Glomerular visceral epithelial cell (primary cell): ENCODE measurements at regions not wholly inside any gene's neighbourhood (a gene's known extent, or its start where the extent isn't known, plus 50 kb on each side); places are given as distances from the start of the nearest gene placed in this dataset.
"Not testable (repeated sequence)": the region's sequence is repeated elsewhere in the genome, so short reads cannot be mapped to it uniquely, and the experiment has no call there.

Experiments
- DNase-seq: peaks from one replicate; pipeline ENCODE4 v3.0.0-alpha.2; 2016; ENCODE audit errors: extremely low spot score

DNA sequence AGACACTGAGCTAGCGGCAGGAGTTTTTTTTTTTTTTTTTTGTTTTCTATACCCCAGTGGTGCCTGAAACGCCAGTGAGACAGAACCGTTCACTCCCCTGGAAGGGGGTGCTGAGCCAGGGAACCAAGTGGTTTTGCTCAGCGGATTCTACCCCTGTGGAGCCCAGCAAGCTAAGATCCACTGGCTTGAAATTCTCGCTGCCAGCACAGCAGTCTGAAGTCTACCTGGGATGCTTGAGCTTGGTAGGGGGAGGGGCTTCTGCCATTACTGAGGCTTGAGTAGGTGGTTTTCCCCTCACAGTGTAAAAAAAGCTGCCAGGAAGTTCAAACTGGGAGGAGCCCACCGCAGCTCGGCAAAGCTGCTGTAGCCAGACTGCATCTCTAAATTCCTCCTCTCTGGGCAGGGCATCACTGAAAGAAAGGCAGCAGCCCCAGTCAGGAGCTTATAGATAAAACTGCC lies 173.0 kb downstream of the DMAC1 start:
- DNase-seq = not testable (repeated sequence)

DNA sequence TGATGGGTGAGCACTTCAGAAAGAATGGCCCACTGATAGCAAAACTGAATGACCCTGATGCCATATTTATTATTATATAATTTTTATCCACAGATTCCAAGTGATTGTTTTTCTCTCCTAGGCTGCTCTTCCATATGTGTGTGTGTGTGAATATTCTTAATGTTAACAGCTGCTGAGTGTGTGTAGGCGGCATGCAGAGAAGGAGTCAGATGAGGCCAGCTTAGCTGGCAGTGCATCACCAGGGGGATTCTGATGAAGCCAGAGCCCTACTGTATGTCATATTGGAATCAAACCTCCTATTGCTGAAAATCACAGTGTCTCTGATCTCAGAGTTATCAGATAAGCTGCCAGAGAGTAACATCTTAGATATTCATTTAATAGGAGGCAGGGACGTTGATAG lies 177.1 kb downstream of the DMAC1 start:
- no peak for DNase-seq

DNA sequence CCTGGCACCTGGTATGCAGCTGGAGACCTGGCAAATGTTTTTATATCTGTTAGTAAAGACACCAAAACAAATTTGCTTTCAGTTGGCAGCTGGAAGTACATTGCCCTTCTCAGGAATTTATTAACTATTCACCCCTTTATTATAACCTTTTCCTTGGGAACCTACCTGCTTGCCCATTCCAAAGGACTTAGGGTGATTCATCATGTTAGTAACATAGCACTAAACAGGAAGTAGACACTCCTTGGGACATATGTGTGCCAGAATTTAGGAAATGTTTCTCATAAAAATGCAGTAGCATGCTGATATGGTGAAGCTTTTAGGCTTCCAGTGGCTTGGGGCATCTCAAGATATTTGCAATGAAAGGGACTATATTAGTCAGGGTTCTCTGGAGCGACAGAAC lies 184.2 kb downstream of the DMAC1 start:
- no peak for DNase-seq

DNA sequence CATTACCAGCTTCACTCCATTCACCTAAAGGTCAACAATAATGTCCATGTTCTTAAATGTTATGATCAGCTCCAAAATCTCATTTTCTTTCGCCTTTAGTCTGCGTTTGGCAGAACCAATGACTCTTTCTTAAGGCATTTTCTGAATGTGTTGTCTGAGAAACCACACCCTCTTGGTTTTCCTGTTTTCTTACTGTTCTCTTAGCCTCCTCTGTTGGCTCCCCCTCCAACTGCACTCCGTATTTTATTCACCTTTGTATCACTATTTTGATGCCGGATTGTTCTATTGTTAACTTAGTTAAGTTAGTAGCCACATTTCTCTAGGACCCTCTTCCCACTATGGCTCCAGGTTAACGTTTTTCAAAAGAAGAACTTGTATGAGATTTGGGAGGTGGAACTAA lies 185.6 kb downstream of the DMAC1 start:
- DNase-seq = no peak

DNA sequence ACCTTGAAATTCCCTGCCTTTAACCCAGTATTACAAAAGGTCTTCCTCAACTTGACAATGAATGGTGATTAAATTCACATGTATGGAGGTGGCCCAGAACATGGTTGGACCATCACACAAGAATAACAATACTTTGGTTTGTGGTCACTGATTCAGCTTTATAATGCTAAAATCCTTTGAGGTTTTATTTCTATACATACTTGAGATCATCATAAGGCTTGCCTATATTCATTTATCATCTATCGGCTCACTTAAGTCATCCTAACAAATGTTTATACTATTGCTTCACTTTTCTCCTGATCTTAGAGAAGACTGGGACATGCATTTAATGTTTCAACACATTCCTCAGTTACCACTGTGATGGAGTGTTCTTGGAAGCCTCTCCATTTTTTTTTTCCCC lies 191.3 kb downstream of the DMAC1 start:
- no peak for DNase-seq

DNA sequence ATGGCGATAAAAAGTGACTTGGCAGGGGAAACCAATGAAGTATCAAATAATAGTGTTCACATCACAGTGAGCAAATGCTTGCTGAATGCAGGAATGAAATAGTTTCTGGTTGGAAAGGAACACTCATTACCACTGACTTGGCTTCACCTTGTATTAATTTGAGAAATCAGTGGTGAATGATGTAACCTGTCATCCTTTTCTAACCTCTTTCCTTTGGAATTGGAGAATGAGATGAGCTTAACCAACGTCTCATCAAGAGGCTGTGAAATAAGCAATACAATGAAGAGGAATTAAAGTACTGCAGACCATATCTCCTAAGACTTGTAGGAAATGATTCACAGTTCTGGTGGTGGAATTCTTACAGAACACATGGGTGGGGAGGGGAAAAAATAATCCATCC lies 192.2 kb downstream of the DMAC1 start:
- no peak for DNase-seq

DNA sequence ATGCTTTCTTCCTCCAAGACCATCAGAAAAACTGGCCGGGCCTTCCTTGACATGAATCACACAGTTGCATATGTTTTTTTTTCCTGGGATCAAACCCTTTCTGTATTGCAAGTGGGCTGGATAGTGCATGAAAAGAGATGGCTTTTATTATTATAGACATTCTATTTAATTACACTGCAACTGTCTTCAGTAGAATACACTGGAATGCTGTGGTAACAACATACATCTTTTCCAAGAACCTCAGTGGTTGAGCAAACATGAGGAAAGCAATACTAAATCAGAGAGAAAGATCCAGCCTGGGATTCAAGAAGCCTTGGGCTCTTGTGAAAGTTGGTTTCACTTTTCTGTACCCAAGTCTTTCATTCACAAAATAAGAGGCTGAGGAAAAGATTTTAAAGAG lies 193.0 kb downstream of the DMAC1 start:
- no peak for DNase-seq

DNA sequence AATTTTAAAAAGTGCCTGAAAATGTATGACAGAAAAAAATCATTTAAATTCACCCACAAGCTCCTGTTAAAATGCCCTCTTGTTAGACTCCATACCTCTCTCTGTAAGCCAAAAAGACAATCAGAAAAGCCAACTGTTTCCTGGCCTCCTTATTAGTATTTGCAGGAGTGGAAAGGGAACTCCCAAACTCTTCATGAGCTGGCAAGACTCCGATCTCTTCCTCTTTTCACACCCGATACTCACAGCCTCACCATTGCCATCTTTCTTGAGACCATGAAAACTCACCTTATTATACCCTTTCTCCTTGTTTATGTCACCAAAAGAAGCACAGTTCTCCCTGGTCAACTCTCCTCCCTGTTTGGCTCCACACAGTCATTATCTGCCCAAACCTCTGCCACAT lies 197.8 kb downstream of the DMAC1 start:
- DNase-seq = no peak

DNA sequence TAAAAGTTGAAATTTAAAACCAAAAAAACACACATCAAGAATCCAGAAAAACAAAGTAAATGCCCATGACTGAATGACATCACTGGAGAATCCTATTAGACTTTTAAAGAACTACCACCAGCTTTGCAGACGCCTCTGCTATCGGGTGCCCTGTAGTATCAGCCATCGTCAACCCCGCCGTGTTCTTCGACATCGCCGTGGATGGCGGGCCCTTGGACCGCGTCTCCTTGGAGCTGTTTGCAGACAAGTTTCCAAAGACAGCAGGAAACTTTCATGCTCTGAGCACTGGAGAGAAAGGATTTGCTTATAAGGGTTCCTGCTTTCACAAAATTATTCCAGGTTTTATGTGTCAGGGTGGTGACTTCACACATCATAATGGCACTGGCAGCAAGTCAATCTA lies 201.9 kb downstream of the DMAC1 start:
- DNase-seq = no peak

DNA sequence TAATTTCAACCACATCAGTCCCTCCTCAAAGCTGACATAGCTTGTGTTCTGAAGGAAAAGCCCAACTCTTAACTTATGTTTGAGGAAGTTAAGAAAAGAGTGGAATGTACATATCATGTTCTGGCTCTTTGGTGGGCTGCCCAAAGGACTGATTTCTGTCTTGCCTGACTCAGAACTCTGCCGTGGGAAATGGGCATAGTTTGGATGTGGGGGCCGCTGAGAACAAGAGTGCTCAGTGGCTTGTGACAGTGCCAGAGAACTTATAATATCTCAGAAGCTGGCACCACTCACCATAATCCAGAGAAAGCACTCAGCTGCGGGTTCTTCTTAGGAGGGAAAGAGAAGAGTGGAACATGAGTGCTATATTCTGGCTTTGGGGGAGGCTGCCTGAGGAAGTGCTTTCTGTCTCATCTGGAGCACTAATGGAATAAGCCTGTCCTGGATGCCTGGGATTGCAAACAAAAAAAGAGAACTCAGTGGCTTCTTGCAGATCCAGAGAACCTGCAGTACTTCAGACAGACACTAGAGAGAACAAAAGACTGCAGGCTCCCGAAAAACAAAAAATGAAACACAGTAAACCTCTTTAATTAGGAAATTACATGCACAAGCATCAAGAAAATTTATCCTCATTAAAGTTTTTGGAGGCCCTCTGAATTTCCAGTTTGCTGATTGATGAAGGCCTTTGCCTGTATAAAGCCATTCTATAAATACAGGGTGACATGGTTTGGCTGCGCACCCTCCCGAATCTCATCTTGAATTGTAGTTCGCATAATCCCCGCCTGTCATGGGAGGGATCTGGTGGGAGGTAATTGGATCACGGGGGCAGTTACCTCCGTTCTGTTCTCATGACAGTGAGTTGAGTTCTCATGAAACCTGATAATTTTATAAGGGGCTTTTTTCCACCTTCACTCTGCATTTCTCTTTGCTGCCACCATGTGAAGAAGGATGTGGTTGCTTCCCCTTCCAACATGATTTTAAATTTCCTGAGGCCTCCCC lies 207.0 kb downstream of the DMAC1 start:
- no peak for DNase-seq

DNA sequence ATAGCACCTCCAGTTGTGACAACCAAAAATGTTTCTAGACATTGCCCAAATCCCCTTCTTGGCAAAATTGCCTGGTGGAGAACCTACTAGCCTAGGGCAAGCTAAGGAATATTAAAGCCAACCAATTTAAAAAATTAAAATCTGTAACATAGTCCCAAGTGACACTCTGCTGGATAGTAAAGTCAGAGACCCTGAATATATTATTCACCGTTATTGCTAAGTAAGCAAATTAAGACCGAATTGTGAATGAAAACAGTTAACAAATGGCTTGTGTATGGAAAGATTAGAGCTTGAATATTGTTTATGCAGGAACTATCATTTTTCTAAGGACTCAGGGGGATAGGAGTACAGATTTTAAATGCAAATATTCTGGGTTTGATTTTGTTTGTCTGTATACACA lies 208.1 kb downstream of the DMAC1 start:
- no peak for DNase-seq

DNA sequence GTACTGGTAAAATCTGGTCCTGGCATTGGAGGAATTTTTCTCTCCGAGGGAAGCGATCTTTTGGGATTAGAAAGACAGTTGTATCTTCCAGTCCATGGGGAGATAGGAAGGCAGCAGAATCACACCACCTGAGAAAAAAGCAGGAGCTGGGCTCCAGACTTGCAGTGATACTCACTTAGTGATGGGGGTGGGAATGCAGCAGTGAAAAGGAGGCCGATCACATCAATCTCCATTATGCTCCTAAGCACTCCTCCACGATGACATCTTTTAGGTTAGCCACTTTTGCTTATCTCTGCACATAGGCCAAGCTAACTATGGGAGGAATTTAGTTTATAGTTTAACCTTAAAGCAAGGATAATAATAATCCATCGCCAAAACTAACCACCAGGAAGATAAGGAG lies 219.0 kb downstream of the DMAC1 start:
- no peak for DNase-seq

DNA sequence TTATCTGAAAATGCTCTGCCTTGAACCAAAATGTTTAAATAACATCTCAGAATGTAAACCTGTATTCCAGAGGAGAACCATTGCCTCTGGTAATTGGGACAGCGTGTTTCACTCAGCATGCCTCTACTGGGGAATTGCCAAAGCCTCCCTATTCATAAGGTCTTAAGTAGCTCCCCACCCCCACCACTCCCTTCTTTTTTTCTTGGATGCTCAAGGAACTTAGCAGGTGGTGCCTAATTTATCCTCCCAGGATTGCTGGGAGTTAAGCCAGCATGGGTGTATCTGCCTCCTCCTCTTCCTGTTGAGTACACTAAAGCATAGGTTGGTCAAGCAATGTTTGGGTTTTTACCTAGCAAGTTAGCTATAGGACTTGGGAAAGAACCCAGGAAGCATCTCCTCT lies 220.2 kb downstream of the DMAC1 start:
- no peak for DNase-seq

DNA sequence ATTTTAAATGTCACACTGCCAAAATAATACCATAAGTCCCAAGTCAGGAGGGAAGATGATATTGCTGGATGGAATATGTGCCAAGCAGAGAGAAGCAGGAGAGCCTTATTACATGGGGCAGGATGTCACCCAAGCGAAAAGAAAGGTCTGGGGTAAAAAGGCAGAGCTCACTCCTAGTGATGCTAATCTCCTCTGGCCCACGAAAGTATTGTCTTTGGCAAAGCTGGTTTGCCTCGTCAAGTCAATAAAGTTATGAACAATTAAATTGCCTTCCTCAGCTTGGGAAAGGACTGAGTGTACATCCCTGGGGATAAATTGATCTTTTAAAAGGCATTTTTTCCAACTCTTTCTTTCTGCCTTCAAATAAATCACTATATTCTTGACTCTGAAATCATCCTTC lies 220.6 kb downstream of the DMAC1 start:
- no peak for DNase-seq

DNA sequence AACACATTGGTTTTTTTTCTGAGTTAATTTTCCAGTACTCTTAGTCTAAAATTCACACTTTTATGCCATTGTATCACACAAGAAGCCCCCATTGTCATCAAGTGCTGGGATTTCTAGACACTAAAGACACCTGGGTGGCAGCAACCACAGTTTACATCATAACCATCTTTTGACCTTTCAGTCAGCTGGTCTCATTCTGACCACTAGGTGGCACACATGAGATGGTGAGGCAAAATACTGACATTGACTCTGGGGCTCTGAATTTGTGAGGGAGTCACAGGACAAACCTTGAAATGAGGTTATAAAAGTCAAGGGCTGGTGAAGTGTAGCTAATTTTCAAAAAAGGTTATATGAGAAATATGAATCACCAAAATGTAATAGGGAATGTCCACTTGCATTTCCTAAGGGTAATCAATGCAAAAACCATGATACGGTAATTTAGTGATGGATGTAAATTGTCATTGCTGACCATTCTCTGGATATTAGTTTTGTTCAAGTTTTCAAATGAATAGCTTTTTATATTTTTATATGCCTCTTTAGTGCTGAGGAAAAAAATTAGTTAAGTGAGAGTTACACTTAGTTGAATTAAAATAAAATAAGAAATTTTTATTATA lies 229.4 kb downstream of the DMAC1 start:
- DNase-seq = peak; percentile 35

DNA sequence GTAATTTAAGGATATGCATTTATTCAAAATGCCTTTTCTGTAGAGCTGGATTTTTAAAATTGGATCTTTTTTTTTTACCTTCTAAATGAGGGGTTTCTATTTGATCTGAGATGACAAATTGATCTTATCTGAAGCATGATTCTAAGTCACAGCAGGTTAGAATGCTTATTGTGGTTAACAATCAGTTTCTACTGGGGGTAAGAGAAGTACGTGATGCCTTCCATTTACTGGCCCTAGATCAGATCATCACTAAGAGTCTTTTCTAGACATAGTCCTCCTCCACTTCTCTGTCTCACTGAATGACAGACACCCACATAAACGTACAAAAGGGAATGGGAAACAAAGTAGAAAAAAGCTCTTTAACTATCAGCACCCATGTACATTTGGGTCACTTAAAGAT lies 231.9 kb downstream of the DMAC1 start:
- no peak for DNase-seq

DNA sequence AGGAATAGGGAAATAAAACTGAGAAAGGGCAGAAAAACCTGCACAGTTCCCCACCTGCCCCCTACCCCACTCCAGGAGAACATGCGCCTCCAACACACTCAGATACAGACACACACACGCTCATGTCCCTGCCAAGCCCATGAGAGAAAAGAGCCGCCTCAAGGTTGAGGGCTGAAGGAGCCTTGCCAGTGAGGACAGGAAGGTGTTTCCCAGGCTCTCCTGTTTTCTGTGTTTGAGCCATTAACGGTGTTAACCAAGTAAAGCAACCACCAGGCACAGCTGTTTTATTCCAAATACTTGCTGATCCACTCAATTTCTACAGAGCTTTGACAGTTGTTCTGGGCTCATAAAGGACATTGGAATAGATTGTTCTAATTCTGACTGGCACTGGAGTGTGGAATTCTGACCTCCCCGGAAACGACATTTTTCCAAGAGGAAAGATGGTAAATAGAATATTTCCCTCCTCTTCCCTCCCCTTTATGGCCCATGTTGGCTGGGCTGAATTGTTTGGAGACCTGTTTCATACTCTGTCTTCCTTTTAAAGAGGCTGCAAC lies 238.0 kb downstream of the DMAC1 start:
- no peak for DNase-seq

DNA sequence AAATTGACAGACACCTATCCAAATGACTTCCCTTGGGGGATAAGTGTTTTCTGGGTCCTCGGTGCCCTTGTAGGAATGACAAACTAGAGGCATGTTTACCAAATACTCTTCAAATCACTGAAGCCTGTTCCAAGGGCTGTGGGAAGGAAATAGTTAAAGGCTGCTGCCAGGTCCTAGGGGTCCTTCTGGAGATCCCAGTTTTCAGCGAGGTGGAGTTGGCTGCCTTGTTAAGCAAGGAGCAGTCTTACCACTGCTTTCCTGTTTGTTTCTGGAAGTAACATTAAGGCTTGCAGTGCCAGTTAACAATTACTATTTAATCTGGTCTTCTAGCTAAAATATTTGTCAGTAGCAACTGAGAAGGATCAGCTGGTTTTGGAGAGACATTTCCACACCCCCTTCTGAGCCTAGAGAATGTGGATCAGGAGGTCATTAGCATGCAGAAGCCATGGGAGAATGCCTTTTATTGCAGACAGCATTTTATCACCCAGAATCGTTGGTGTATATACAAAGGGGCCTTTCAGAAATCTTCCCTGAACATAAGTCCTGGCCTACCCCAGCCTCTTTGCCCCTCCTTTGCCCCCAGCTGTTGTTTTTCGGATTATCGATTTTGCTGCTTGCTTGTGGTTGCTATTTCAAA lies 238.8 kb downstream of the DMAC1 start:
- DNase-seq = no peak

DNA sequence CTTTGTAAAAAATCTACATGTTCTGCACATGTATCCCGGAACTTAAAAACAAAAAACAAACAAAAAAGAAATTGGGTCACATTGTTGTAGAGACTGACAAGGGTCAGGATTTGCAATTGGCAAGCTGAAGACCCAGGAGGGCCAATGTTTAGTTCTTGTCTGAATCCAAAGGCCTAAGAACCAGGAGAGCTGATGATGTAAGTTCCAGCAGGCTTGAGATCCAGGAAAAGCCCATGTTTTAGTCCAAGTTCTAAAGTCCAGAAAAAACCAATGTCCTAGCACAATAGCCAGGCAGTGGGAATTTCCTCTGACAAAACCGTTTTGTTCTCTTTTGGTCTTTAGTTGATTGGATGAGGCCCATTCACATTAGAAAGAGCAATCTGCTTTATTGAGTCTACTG lies 244.9 kb downstream of the DMAC1 start:
- DNase-seq = no peak

DNA sequence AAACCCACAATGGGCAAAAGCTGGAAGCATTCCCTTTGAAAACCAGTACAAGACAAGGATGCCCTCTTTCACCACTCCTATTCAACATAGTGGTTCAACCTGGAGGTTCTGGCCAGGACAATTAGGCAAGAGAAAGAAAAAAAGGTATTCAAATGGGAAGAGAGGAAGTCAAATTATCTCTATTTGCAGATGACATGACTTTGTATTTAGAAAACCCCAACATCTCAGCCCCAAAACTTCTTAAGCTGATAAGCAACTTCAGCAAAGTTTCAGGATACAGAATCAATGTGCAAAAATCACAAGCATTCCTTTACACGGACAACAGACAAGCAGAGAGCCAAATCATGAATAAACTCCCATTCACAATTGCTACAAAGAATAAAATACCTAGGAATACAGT lies 246.9 kb downstream of the DMAC1 start:
- DNase-seq = not testable (repeated sequence)

DNA sequence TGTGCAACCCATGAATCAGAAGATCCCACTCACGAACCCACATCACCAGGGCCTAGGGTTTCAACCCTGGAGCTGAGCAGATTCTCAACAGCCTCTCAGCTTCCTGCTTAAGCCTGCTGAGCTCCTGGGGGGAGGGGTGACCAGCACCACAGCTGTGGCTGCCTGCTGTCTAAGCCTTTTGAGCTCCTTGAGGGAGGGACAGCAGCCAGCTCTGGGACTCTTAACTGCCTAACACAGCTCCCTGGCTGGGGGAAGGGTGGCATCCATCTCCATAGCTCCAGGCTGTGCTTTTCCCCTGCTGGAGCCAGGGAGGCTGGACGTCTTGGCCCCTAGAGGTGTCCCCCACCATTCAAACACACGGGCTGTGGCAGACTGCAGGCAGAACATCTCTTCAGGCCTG lies 250.3 kb downstream of the DMAC1 start:
- no peak for DNase-seq

DNA sequence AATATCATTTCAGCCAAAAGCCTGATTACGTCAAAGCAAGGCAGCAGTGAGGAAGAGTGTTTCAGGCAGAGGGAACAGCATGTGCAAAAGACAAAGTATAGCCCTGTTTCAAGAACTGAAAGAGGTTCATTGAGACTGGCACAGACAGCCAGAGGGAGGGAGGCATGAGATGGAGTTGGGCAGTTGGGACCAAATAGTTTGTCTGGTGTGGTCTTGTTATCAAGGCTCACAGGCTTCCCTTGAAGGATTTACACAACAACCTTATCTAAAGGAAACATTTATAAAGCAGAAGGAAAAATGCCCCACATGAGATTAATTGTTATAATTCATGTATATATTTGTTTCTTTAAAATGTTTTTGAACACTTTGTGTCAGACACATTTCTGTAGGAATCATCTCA lies 253.3 kb downstream of the DMAC1 start:
- no peak for DNase-seq
